ENCODE measurements at regions not wholly inside any gene's neighbourhood (a gene's known extent, or its start where the extent isn't known, plus 50 kb on each side); places are given as distances from the start of the nearest gene placed in this dataset.

DNA sequence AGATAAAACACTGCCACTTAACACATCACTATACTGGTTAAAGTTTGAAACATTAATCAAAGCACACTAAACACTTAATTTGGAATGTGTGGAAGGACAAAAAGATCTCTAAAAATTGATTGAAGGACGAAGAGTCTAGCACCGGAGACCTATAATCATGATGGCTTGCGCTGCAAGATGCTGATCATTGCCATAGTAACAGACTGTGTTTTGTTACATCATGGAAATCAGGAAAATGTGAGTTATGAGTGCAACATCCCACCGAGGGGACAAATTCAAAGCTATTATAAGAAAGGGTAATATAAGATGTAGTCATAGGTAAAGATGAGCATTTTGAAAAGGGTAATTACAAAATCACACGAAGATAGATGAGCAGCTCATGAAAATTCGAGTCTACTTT lies 278.8 kb upstream of the CTNND2 start:
- TF ChIP-seq, protein P1, sequence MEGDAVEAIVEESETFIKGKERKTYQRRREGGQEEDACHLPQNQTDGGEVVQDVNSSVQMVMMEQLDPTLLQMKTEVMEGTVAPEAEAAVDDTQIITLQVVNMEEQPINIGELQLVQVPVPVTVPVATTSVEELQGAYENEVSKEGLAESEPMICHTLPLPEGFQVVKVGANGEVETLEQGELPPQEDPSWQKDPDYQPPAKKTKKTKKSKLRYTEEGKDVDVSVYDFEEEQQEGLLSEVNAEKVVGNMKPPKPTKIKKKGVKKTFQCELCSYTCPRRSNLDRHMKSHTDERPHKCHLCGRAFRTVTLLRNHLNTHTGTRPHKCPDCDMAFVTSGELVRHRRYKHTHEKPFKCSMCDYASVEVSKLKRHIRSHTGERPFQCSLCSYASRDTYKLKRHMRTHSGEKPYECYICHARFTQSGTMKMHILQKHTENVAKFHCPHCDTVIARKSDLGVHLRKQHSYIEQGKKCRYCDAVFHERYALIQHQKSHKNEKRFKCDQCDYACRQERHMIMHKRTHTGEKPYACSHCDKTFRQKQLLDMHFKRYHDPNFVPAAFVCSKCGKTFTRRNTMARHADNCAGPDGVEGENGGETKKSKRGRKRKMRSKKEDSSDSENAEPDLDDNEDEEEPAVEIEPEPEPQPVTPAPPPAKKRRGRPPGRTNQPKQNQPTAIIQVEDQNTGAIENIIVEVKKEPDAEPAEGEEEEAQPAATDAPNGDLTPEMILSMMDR (IDR thresholded peaks at IDR 0.05), result no peak
- no peak for TF ChIP-seq EP300 (IDR thresholded peaks at IDR 0.05)
- no peak for TF ChIP-seq POLR2AphosphoS5 (IDR thresholded peaks at IDR 0.05)

All from upper lobe of left lung (tissue), 4 donors.